Putamen (tissue), 1 donor: ENCODE measurements at regions not wholly inside any gene's neighbourhood (a gene's known extent, or its start where the extent isn't known, plus 50 kb on each side); places are given as distances from the start of the nearest gene placed in this dataset.

Source experiments
- DNase-seq: peaks from one replicate; pipeline ENCODE4 v3.0.0-alpha.2; 2016; ENCODE audit warnings: low spot score

- DNase-seq, result no peak
Measured at GRCh38 chr14:26204366-26204727, 393.5 kb downstream of the NOVA1 start.

GRCh38 chr14:26200687-26201086, 397.1 kb downstream of the NOVA1 start:
- DNase-seq, result no peak

GRCh38 chr14:26199590-26200370, 398.1 kb downstream of the NOVA1 start:
- DNase-seq, result no peak

GRCh38 chr14:26199096-26199495, 398.7 kb downstream of the NOVA1 start:
- no peak for DNase-seq

GRCh38 chr14:26194816-26195215, 403.0 kb downstream of the NOVA1 start:
- DNase-seq, result no peak

GRCh38 chr14:26191671-26192070, 406.2 kb downstream of the NOVA1 start:
- no peak for DNase-seq

- DNase-seq, result no peak
Measured at GRCh38 chr14:26191123-26191522, 406.7 kb downstream of the NOVA1 start.

GRCh38 chr14:26190646-26191045, 407.2 kb downstream of the NOVA1 start:
- DNase-seq, result no peak

GRCh38 chr14:26187996-26188620, 409.7 kb downstream of the NOVA1 start:
- DNase-seq, result no peak

- peak; percentile 60 for DNase-seq
Measured at GRCh38 chr14:26180221-26180620, 417.6 kb downstream of the NOVA1 start.

- no peak for DNase-seq
Measured at GRCh38 chr14:26175658-26176057, 422.2 kb downstream of the NOVA1 start.

GRCh38 chr14:26174395-26174794, 423.4 kb downstream of the NOVA1 start:
- no peak for DNase-seq

- DNase-seq, result no peak
Measured at GRCh38 chr14:26173581-26174110, 424.2 kb downstream of the NOVA1 start.

GRCh38 chr14:26172396-26172795, 425.4 kb downstream of the NOVA1 start:
- DNase-seq, result no peak

- no peak for DNase-seq
Measured at GRCh38 chr14:26170885-26171284, 426.9 kb downstream of the NOVA1 start.

GRCh38 chr14:26163761-26164160, 434.1 kb downstream of the NOVA1 start:
- DNase-seq, result no peak

GRCh38 chr14:26157517-26157916, 440.3 kb downstream of the NOVA1 start:
- DNase-seq, result no peak

- DNase-seq, result no peak
Measured at GRCh38 chr14:26143057-26143456, 454.8 kb downstream of the NOVA1 start.

- DNase-seq, result peak; percentile 6
Measured at GRCh38 chr14:26138764-26139445, 458.9 kb downstream of the NOVA1 start.

GRCh38 chr14:26137161-26137560, 460.7 kb downstream of the NOVA1 start:
- DNase-seq, result no peak

GRCh38 chr14:26132061-26132645, 465.7 kb downstream of the NOVA1 start:
- DNase-seq, result no peak

- DNase-seq, result no peak
Measured at GRCh38 chr14:26130690-26131089, 467.1 kb downstream of the NOVA1 start.
